Caco-2 (cell line): ENCODE measurements at regions not wholly inside any gene's neighbourhood (a gene's known extent, or its start where the extent isn't known, plus 50 kb on each side); places are given as distances from the start of the nearest gene placed in this dataset.

Source experiments
- BruUV-seq: library from RNA; stranded (reverse); fragments of 400-500 nt; replicated peaks from 2 replicates; lab custom pipeline; 2021; lab: Mats Ljungman, UMichigan
- CTCF ChIA-PET: fragments of 300-600 bp; sonication (Branson Sonifier 250); formaldehyde crosslinking; loops from one replicate; lab custom pipeline; 2022; ENCODE audit warnings: antibody characterized with exemption; lab: Charles Lee
- POLR2A ChIA-PET: fragments of 300-600 bp; sonication (Branson Sonifier 250); formaldehyde crosslinking; loops from one replicate; lab custom pipeline; 2022; ENCODE audit warnings: antibody characterized with exemption; lab: Charles Lee
- DNase-seq, 2 experiments: peaks; one replicate each; pipeline versions ENCODE4 v3.0.0 to v3.0.0-alpha.2; 2020 to 2022
- H3K27me3 ChIP-seq: replicated peaks from 2 replicates; pipeline ENCODE4 v1.6.0; 2011; ENCODE audit warnings: low read length; ENCODE audit not compliant: control insufficient read depth, insufficient read depth
- H3K36me3 ChIP-seq: 2 replicates; pipeline ENCODE4 v1.5.1; 2011; ENCODE audit warnings: low read length; ENCODE audit not compliant: control insufficient read depth, insufficient read depth
- H3K4me1 ChIP-seq: fragments of 250-450 bp; sonication (Bioruptor Pico); 2 replicates; pipeline ENCODE4 v1.5.1; 2020; ENCODE audit warnings: mild to moderate bottlenecking
- H3K4me3 ChIP-seq: 2 replicates; pipeline ENCODE4 v1.5.1; 2011; ENCODE audit warnings: low read depth, mild to moderate bottlenecking, control low read depth, low read length
- H3K9me3 ChIP-seq: fragments of 250-450 bp; sonication (Bioruptor Pico); 2 replicates; pipeline ENCODE4 v1.5.1; 2020; ENCODE audit warnings: mild to moderate bottlenecking, moderate library complexity
- H3K27ac Mint-ChIP-seq: one replicate; pipeline ENCODE4 v1.8.0; 2022; ENCODE audit warnings: mixed read lengths; ENCODE audit not compliant: unreplicated experiment
- H3K27me3 Mint-ChIP-seq: one replicate; pipeline ENCODE4 v1.8.0; 2022; ENCODE audit warnings: mixed read lengths; ENCODE audit not compliant: insufficient read depth, unreplicated experiment
- H3K36me3 Mint-ChIP-seq: one replicate; pipeline ENCODE4 v1.8.0; 2022; ENCODE audit warnings: mild to moderate bottlenecking, mixed read lengths; ENCODE audit not compliant: insufficient read depth, unreplicated experiment
- H3K4me1 Mint-ChIP-seq: one replicate; pipeline ENCODE4 v1.8.0; 2022; ENCODE audit warnings: low read depth, mixed read lengths; ENCODE audit not compliant: unreplicated experiment
- H3K4me3 Mint-ChIP-seq: one replicate; pipeline ENCODE4 v1.8.0; 2022; ENCODE audit warnings: mild to moderate bottlenecking, moderate library complexity, mixed read lengths; ENCODE audit not compliant: unreplicated experiment
- H3K9me3 Mint-ChIP-seq: one replicate; pipeline ENCODE4 v1.8.0; 2022; ENCODE audit warnings: mixed read lengths; ENCODE audit not compliant: unreplicated experiment
- intact Hi-C: fragments of 100-400 bp; cut with micrococcal nuclease; formaldehyde crosslinking; loops from one replicate; pipeline ENCODE4 v1.10.0; 2022; ENCODE audit not compliant: unreplicated experiment
- TF ChIP-seq, protein P1 (sequence below), 2 experiments: fragments of 200-600 bp in 1 of 2; IDR thresholded peaks; 1 replicate in 1 of 2; 2 replicates in 1 of 2; pipeline versions ENCODE4 v1.5.1 to v1.8.0; 2011 to 2022; ENCODE audit warnings: antibody characterized with exemption in 1 of 2, control low read depth in 1 of 2, inconsistent platforms in 1 of 2, low read depth in 1 of 2, low read length in 1 of 2, mild to moderate bottlenecking in 1 of 2, moderate library complexity in 1 of 2; ENCODE audit not compliant: insufficient read depth in 1 of 2, severe bottlenecking in 1 of 2, unreplicated experiment in 1 of 2

DNA sequence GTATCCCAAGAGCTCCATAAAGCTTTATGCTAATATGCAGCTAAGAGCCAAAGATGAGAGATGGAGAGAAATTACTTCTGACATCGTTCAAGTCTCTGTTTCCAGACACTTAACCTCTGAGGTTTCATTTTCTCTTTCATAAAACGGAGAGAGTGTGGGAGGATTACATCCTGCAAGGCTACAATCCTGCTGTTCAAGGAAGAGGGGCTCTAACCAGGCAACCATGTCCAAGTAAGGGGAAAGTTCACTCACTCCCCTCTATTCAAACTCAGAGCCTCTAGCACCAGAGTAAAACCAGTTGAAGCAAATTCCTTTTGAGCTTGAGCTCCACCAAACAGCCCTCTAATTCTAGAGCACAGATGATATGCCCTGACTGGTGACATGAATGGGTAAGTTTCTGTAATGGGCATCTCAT is 397.4 kb downstream of the NPIPA8 start:
- H3K4me1 ChIP-seq = no peaks in the 10 kb centered on the region
- no peak overlapping the region for H3K4me3 ChIP-seq
- H3K36me3 ChIP-seq = no peaks in the 10 kb centered on the region
- TF ChIP-seq, protein P1, sequence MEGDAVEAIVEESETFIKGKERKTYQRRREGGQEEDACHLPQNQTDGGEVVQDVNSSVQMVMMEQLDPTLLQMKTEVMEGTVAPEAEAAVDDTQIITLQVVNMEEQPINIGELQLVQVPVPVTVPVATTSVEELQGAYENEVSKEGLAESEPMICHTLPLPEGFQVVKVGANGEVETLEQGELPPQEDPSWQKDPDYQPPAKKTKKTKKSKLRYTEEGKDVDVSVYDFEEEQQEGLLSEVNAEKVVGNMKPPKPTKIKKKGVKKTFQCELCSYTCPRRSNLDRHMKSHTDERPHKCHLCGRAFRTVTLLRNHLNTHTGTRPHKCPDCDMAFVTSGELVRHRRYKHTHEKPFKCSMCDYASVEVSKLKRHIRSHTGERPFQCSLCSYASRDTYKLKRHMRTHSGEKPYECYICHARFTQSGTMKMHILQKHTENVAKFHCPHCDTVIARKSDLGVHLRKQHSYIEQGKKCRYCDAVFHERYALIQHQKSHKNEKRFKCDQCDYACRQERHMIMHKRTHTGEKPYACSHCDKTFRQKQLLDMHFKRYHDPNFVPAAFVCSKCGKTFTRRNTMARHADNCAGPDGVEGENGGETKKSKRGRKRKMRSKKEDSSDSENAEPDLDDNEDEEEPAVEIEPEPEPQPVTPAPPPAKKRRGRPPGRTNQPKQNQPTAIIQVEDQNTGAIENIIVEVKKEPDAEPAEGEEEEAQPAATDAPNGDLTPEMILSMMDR (IDR thresholded peaks at IDR 0.05; ENCODE audit: insufficient read depth in 1 of 2, low read depth in 1 of 2, low read length in 1 of 2, severe bottlenecking in 1 of 2, unreplicated experiment in 1 of 2) = no peak
- H3K9me3 ChIP-seq = no peaks in the 10 kb centered on the region
- Mint-ChIP-seq H3K9me3 (no peaks in the 10 kb centered on the region), H3K4me3 (no peak overlapping the region), H3K27me3 (no peaks in the 10 kb centered on the region), H3K27ac (no peak overlapping the region), H3K4me1 (no peaks in the 10 kb centered on the region), H3K36me3 (no peaks in the 10 kb centered on the region)
- ChIA-PET POLR2A (no interaction called here), CTCF (no interaction called here)
- no peaks in the 10 kb centered on the region for H3K27me3 ChIP-seq
- intact Hi-C loops = no loop called here
- BruUV-seq = no TSS peak
- no peak for DNase-seq

DNA sequence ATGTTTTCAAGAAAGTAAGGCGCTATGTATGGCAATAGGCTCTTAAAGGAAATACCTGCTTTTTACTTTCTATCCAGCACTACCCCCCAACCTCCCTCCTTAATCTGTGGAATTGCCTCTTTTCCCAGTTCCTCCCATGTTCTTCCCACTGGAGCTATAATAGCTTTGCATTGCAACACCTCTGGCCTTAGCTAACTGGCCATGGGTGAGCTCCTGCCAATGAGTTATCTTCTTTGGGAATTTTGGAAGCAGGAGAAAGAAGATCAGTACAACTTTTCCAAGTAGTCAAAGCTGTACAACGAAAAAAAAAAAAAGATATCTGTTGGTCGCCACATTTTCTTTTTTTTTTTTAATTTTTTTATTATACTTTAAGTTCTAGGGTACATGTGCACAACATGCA is 398.0 kb downstream of the NPIPA8 start:
- Mint-ChIP-seq H3K4me3 (no peak overlapping the region), H3K4me1 (no peaks in the 10 kb centered on the region), H3K36me3 (no peaks in the 10 kb centered on the region), H3K27me3 (no peaks in the 10 kb centered on the region), H3K9me3 (no peaks in the 10 kb centered on the region), H3K27ac (no peak overlapping the region)
- intact Hi-C loops = no loop called here
- no peaks in the 10 kb centered on the region for H3K27me3 ChIP-seq
- H3K4me1 ChIP-seq = no peaks in the 10 kb centered on the region
- H3K9me3 ChIP-seq = no peaks in the 10 kb centered on the region
- TF ChIP-seq, protein P1 (IDR thresholded peaks at IDR 0.05; ENCODE audit: insufficient read depth in 1 of 2, low read depth in 1 of 2, low read length in 1 of 2, severe bottlenecking in 1 of 2, unreplicated experiment in 1 of 2) = no peak
- no TSS peak for BruUV-seq
- H3K36me3 ChIP-seq = no peaks in the 10 kb centered on the region
- POLR2A ChIA-PET = no interaction called here
- CTCF ChIA-PET = interaction anchor here (0.6 kb wide), 1 partner anchor 359 kb away, joined by 6 read pairs; no protein-coding TSS in a partner anchor
- no peak overlapping the region for H3K4me3 ChIP-seq
- DNase-seq = no peak

DNA sequence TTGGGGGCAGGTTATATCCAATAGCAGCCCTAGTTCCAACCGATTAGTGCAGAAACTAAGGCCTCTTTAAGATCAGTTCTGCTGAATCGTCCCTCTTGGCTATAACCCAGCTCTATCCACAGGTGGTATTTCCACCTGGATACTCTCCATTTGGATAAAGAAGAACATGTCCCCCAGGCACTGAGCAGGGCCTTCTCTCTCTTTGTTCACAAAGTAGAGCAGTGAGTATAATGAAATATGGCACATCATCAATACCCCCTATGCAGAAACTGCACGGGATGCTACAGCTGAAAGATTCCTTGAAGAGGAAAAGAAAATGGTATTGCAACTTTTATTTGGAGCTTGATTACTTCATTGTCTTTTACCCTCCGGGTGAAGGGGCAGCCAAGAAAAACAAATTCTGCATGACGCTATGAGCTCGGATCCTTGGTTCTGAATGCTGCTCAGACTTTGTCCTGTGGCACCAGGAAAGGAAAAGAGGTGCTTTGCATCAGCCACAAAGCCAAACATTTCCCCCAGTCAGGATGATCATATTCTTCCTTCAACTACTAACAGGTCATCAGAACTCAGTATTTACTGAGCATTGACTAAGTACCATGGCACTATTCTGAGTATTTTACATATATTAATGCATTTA is 399.7 kb downstream of the NPIPA8 start:
- Histone ChIP-seq H3K36me3 (no peaks in the 10 kb centered on the region), H3K4me1 (no peaks in the 10 kb centered on the region), H3K9me3 (no peaks in the 10 kb centered on the region), H3K27me3 (no peaks in the 10 kb centered on the region), H3K4me3 (no peak overlapping the region)
- DNase-seq = no peak
- Mint-ChIP-seq H3K27me3 (no peaks in the 10 kb centered on the region), H3K4me3 (no peak overlapping the region), H3K9me3 (no peaks in the 10 kb centered on the region), H3K4me1 (no peaks in the 10 kb centered on the region), H3K27ac (no peak overlapping the region), H3K36me3 (no peaks in the 10 kb centered on the region)
- POLR2A ChIA-PET = no interaction called here
- intact Hi-C loops = no loop called here
- no TSS peak for BruUV-seq
- CTCF ChIA-PET = no interaction called here
- TF ChIP-seq, protein P1 (IDR thresholded peaks at IDR 0.05; ENCODE audit: insufficient read depth in 1 of 2, low read depth in 1 of 2, low read length in 1 of 2, severe bottlenecking in 1 of 2, unreplicated experiment in 1 of 2) = no peak
